AG10803 (cell line): ENCODE measurements at regions not wholly inside any gene's neighbourhood (a gene's known extent, or its start where the extent isn't known, plus 50 kb on each side); places are given as distances from the start of the nearest gene placed in this dataset.

Experiments
- DNase-seq: peaks from one replicate; pipeline ENCODE4 v3.0.0; 2010; ENCODE audit warnings: low read depth
- H3K4me3 ChIP-seq: 2 replicates; pipeline ENCODE4 v1.5.1; 2011; ENCODE audit warnings: mild to moderate bottlenecking, low read length, control low read depth
- CTCF ChIP-seq: conservative IDR thresholded peaks from 2 replicates; pipeline ENCODE4 v1.5.1; 2011; ENCODE audit warnings: mild to moderate bottlenecking, low read length, control low read depth, inconsistent platforms

- no peak for TF ChIP-seq CTCF
- no peak overlapping the region for H3K4me3 ChIP-seq
- no peak for DNase-seq
These were observed 137.3 kb upstream of the FRMD4A start for GRCh38 chr10:14468023-14468441.

- no peak overlapping the region for H3K4me3 ChIP-seq
- TF ChIP-seq CTCF, result no peak
- DNase-seq, result peak; percentile 61
These were observed 135.5 kb upstream of the FRMD4A start for GRCh38 chr10:14466257-14466656.

- no peak for DNase-seq
- no peak overlapping the region for H3K4me3 ChIP-seq
- TF ChIP-seq CTCF, result no peak
These were observed 129.7 kb upstream of the FRMD4A start for GRCh38 chr10:14460447-14460846.

- no peak for DNase-seq
- TF ChIP-seq CTCF, result no peak
- H3K4me3 ChIP-seq, result no peak overlapping the region
These were observed 128.9 kb upstream of the FRMD4A start for GRCh38 chr10:14459665-14460064.

- no peak for TF ChIP-seq CTCF
- H3K4me3 ChIP-seq, result no peak overlapping the region
- DNase-seq, result no peak
These were observed 126.1 kb upstream of the FRMD4A start for GRCh38 chr10:14456870-14457266.

GRCh38 chr10:14456218-14456869, 125.6 kb upstream of the FRMD4A start:
- no peak for DNase-seq
- TF ChIP-seq CTCF, result no peak
- no peak overlapping the region for H3K4me3 ChIP-seq

GRCh38 chr10:14454629-14455028, 123.9 kb upstream of the FRMD4A start:
- DNase-seq, result no peak
- no peak for TF ChIP-seq CTCF

More at GRCh38 chr10:14454629-14455028, 123.9 kb upstream of the FRMD4A start:
- H3K4me3 ChIP-seq, result no peak overlapping the region
